ENCODE measurements at regions not wholly inside any gene's neighbourhood (a gene's known extent, or its start where the extent isn't known, plus 50 kb on each side); places are given as distances from the start of the nearest gene placed in this dataset.

DNA sequence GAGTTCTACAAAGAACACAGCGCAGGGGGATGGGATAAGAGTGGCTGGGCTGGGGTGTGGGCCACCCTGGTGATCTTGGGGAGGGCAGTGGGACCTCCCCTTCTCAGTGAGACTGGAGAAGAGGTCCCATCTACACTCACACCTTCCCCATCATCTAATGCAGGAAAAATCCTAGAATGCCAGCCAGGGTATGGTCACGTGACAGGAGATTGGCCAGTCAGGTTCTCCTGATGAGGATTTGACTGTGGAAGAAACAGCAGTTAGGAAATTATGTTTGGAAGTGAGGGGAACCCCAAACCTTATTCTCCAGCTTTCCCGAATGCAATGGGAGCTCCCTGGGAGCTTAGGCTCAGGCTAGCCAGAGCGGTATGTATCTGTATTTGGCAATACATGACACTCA is 158.8 kb upstream of the GRB10 start:
- Histone ChIP-seq H3K9ac (no peak overlapping the region), H3K36me3 (ENCODE audit: control insufficient read depth, insufficient read depth, low read length) (no peaks in the 10 kb centered on the region)

DNA sequence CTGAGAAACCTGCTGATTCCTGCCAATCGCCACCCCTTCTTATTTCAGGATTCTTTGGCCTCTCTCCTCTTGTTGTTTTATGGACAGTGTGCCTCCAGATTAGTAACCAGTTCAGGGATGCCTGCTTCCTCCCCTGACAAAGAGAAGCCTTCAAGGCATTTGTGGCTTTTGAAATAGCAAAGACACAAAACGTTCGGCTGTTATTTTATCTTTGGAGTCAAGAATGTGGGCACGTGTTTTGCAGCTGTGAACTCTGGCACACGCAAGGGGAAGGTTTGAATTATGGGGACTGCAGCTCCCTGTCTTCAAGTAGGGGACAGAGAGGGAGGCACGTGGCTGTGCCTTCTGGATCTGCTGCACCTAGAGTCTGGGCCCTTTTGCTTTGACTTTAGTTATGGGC is 157.9 kb upstream of the GRB10 start:
- H2AFZ ChIP-seq: no peak overlapping the region
- H3K36me3 ChIP-seq (ENCODE audit: control insufficient read depth, insufficient read depth, low read length): no peaks in the 10 kb centered on the region
- no peaks in the 10 kb centered on the region for H3K27me3 ChIP-seq (ENCODE audit: control insufficient read depth, insufficient read depth, low read length)
- H3K27ac ChIP-seq: no peak overlapping the region
- no peak overlapping the region for H3K4me3 ChIP-seq (ENCODE audit: low read depth, low read length)
- H3K4me2 ChIP-seq (ENCODE audit: low read length): no peak overlapping the region
- H3K9ac ChIP-seq: no peak overlapping the region
- TF ChIP-seq, protein P1, sequence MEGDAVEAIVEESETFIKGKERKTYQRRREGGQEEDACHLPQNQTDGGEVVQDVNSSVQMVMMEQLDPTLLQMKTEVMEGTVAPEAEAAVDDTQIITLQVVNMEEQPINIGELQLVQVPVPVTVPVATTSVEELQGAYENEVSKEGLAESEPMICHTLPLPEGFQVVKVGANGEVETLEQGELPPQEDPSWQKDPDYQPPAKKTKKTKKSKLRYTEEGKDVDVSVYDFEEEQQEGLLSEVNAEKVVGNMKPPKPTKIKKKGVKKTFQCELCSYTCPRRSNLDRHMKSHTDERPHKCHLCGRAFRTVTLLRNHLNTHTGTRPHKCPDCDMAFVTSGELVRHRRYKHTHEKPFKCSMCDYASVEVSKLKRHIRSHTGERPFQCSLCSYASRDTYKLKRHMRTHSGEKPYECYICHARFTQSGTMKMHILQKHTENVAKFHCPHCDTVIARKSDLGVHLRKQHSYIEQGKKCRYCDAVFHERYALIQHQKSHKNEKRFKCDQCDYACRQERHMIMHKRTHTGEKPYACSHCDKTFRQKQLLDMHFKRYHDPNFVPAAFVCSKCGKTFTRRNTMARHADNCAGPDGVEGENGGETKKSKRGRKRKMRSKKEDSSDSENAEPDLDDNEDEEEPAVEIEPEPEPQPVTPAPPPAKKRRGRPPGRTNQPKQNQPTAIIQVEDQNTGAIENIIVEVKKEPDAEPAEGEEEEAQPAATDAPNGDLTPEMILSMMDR (IDR thresholded peaks at IDR 0.05): no peak
- H3K79me2 ChIP-seq: no peaks in the 10 kb centered on the region
- H3K9me3 ChIP-seq (ENCODE audit: control insufficient read depth, low read length): no peaks in the 10 kb centered on the region
- no peaks in the 10 kb centered on the region for H3K4me1 ChIP-seq

More for the DNA sequence above, 158.8 kb upstream of the GRB10 start:
- no peak overlapping the region for H2AFZ ChIP-seq
- H3K4me3 ChIP-seq (ENCODE audit: low read depth, low read length): no peak overlapping the region
- TF ChIP-seq, protein P1 (IDR thresholded peaks at IDR 0.05): no peak
- no peak overlapping the region for H3K4me2 ChIP-seq (ENCODE audit: low read length)
- H3K27me3 ChIP-seq (ENCODE audit: control insufficient read depth, insufficient read depth, low read length): no peaks in the 10 kb centered on the region
- H3K27ac ChIP-seq: no peak overlapping the region
- no peaks in the 10 kb centered on the region for H3K4me1 ChIP-seq
- no peaks in the 10 kb centered on the region for H3K9me3 ChIP-seq (ENCODE audit: control insufficient read depth, low read length)
- H3K79me2 ChIP-seq: no peaks in the 10 kb centered on the region

DNA sequence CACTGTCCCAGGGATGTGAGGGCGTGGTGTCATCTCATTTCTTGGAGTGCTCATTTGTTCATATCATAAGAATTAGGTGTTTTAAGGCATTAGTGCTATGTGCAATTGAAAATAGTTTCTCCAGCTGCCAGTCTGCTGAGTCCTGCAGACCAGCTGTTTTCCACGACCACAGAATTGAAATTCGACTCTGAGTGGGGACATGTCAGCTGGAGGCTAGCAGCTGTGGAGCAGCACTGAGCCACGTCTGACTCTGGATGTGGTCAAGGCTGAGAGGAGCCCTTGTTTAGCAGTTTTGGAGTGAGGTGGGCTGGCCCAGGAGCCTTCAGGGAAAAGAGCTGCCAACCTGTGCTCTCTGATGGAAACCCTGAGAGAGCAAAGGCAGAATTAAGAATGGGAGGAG is 156.3 kb upstream of the GRB10 start:
- Histone ChIP-seq H3K9ac (no peak overlapping the region), H3K4me3 (ENCODE audit: low read depth, low read length) (no peak overlapping the region), H3K27me3 (ENCODE audit: control insufficient read depth, insufficient read depth, low read length) (no peaks in the 10 kb centered on the region), H3K36me3 (ENCODE audit: control insufficient read depth, insufficient read depth, low read length) (no peaks in the 10 kb centered on the region), H2AFZ (no peak overlapping the region), H3K9me3 (ENCODE audit: control insufficient read depth, low read length) (no peaks in the 10 kb centered on the region), H3K4me1 (no peaks in the 10 kb centered on the region), H3K4me2 (ENCODE audit: low read length) (no peak overlapping the region), H3K79me2 (no peaks in the 10 kb centered on the region), H3K27ac (no peak overlapping the region)
- TF ChIP-seq, protein P1 (IDR thresholded peaks at IDR 0.05): no peak

DNA sequence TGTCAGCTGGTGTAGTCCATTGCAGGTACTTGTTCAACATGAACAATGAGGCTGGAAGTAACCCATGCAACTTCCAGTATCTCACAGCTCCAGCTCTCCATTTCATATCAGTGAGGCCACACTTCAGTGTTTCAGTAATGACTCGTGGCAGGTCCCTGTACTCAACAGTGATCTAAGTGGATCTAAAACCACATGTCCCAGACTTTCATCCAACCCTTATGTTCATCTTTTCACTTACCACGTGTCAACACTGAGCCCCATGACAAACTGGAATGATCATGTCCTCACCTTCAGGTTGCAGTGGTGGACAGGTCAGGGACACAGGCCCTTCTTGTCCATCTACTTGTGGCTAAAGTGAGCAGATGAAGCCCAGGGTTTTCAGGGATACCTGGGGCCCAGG is 155.0 kb upstream of the GRB10 start:
- H3K4me2 ChIP-seq (ENCODE audit: low read length): no peak overlapping the region
- no peaks in the 10 kb centered on the region for H3K4me1 ChIP-seq
- H3K4me3 ChIP-seq (ENCODE audit: low read depth, low read length): no peak overlapping the region
- no peaks in the 10 kb centered on the region for H3K9me3 ChIP-seq (ENCODE audit: control insufficient read depth, low read length)
- no peaks in the 10 kb centered on the region for H3K27me3 ChIP-seq (ENCODE audit: control insufficient read depth, insufficient read depth, low read length)
- no peak overlapping the region for H3K9ac ChIP-seq
- H2AFZ ChIP-seq: no peak overlapping the region
- no peaks in the 10 kb centered on the region for H3K36me3 ChIP-seq (ENCODE audit: control insufficient read depth, insufficient read depth, low read length)
- TF ChIP-seq, protein P1 (IDR thresholded peaks at IDR 0.05): no peak
- no peaks in the 10 kb centered on the region for H3K79me2 ChIP-seq
- no peak overlapping the region for H3K27ac ChIP-seq

DNA sequence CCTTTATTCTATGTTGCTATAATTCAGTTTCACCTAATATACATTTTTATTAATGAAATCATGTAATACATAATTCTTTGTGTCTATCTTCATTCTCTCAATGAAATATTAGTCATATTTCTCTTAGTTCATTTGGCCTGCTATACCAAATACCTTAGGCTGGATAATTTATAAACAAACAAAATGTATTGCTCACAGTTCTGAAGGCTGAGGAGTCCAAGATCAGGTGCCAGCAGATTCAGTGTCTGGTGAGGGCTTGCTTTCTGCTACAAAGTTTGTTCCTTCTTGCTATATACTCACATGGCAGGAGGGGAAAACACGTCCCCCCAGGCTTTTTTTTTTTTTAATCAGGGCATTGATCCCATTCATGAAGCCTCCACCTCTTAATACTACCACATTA is 143.4 kb upstream of the GRB10 start:
- H2AFZ ChIP-seq: no peak overlapping the region
- TF ChIP-seq, protein P1 (IDR thresholded peaks at IDR 0.05): no peak
- H3K9ac ChIP-seq: no peak overlapping the region
- no peak overlapping the region for H3K27ac ChIP-seq
- no peaks in the 10 kb centered on the region for H3K4me1 ChIP-seq
- no peaks in the 10 kb centered on the region for H3K79me2 ChIP-seq
- H3K27me3 ChIP-seq (ENCODE audit: control insufficient read depth, insufficient read depth, low read length): no peaks in the 10 kb centered on the region
- H3K4me3 ChIP-seq (ENCODE audit: low read depth, low read length): no peak overlapping the region
- H3K4me2 ChIP-seq (ENCODE audit: low read length): no peak overlapping the region
- no peaks in the 10 kb centered on the region for H3K9me3 ChIP-seq (ENCODE audit: control insufficient read depth, low read length)
- no peaks in the 10 kb centered on the region for H3K36me3 ChIP-seq (ENCODE audit: control insufficient read depth, insufficient read depth, low read length)
